OCI-LY7 (cell line): ENCODE measurements at regions not wholly inside any gene's neighbourhood (a gene's known extent, or its start where the extent isn't known, plus 50 kb on each side); places are given as distances from the start of the nearest gene placed in this dataset.

Experiments
- BruUV-seq: library from RNA; stranded (reverse); fragments of 400-500 nt; replicated peaks from 2 replicates; lab custom pipeline; 2021; lab: Mats Ljungman, UMichigan
- CTCF ChIA-PET: fragments of 300-600 bp; sonication (Branson Sonifier 250); formaldehyde crosslinking; loops from one replicate; lab custom pipeline; 2022; ENCODE audit warnings: antibody characterized with exemption; ENCODE audit not compliant: unreplicated experiment; lab: Charles Lee
- POLR2A ChIA-PET: fragments of 300-600 bp; sonication (Branson Sonifier 250); formaldehyde crosslinking; loops from one replicate; lab custom pipeline; 2022; ENCODE audit warnings: antibody characterized with exemption; lab: Charles Lee
- DNase-seq: peaks from one replicate; pipeline ENCODE4 v3.0.0-alpha.2; 2015; ENCODE audit warnings: low spot score
- H2AFZ ChIP-seq: fragments of 200-600 bp; sonication (generic), shearing (Covaris generic); 2 replicates; pipeline ENCODE4 v1.6.1; 2014; ENCODE audit warnings: mild to moderate bottlenecking, antibody characterized with exemption, low read length, moderate library complexity
- H3K27ac ChIP-seq: fragments of 200-600 bp; sonication (generic); 2 replicates; pipeline ENCODE4 v1.5.1; 2014; ENCODE audit warnings: mixed run types, low read depth, mild to moderate bottlenecking, moderate library complexity, low read length, inconsistent platforms; ENCODE audit not compliant: poor library complexity, severe bottlenecking
- H3K36me3 ChIP-seq: fragments of 200-600 bp; sonication (generic); 2 replicates; pipeline ENCODE4 v1.6.1; 2014; ENCODE audit warnings: mild to moderate bottlenecking, antibody characterized with exemption, low read length, moderate library complexity, mixed read lengths; ENCODE audit not compliant: insufficient read depth
- H3K4me1 ChIP-seq: fragments of 200-600 bp; sonication (generic); 2 replicates; pipeline ENCODE4 v1.5.1; 2014; ENCODE audit warnings: mild to moderate bottlenecking, low read length; ENCODE audit not compliant: insufficient read depth, poor library complexity, severe bottlenecking
- H3K4me2 ChIP-seq: fragments of 200-600 bp; sonication (generic); 2 replicates; pipeline ENCODE4 v1.6.1; 2014; ENCODE audit warnings: mild to moderate bottlenecking, low read length
- H3K4me3 ChIP-seq: fragments of 200-600 bp; sonication (generic); 2 replicates; pipeline ENCODE4 v1.5.1; 2014; ENCODE audit warnings: mild to moderate bottlenecking, low read depth, low read length; ENCODE audit not compliant: poor library complexity, severe bottlenecking
- H3K79me2 ChIP-seq: fragments of 200-600 bp; sonication (generic); 2 replicates; pipeline ENCODE4 v1.6.1; 2016; ENCODE audit warnings: low read depth, mild to moderate bottlenecking, low read length, moderate library complexity, mixed read lengths; ENCODE audit not compliant: insufficient read depth
- H3K9me2 ChIP-seq: fragments of 200-600 bp; sonication (generic); 2 replicates; pipeline ENCODE4 v1.6.1; 2016; ENCODE audit warnings: mild to moderate bottlenecking, low read length, mixed read lengths; ENCODE audit not compliant: insufficient read depth
- H3K9me3 ChIP-seq: fragments of 200-600 bp; sonication (generic); 2 replicates; pipeline ENCODE4 v1.6.1; 2014; ENCODE audit warnings: mild to moderate bottlenecking, mixed run types, low read length, mixed read lengths
- H4K20me1 ChIP-seq: fragments of 200-600 bp; sonication (generic); 2 replicates; pipeline ENCODE4 v1.6.1; 2014; ENCODE audit warnings: mild to moderate bottlenecking, antibody characterized with exemption, low read length, moderate library complexity, mixed read lengths; ENCODE audit not compliant: insufficient read depth
- CTCF ChIP-seq: fragments of 200-600 bp; sonication (generic); conservative IDR thresholded peaks from 2 replicates; pipeline ENCODE4 v1.5.1; 2014; ENCODE audit warnings: mild to moderate bottlenecking, antibody characterized with exemption, low read length, moderate library complexity, mixed read lengths
- EZH2phosphoT487 ChIP-seq: fragments of 200-600 bp; sonication (generic); IDR thresholded peaks from 2 replicates; pipeline ENCODE4 v1.6.1; 2018; ENCODE audit warnings: low read depth, borderline replicate concordance, mild to moderate bottlenecking, mixed run types, antibody characterized with exemption, low read length, moderate library complexity, mixed read lengths
- intact Hi-C: fragments of 100-400 bp; cut with micrococcal nuclease; formaldehyde crosslinking; loops from one replicate; pipeline ENCODE4 v1.10.0; 2022; ENCODE audit not compliant: unreplicated experiment

GRCh38 chr9:110028271-110028670 lies 179.7 kb downstream of the C9orf152 start:
- TF ChIP-seq CTCF (no peak), EZH2phosphoT487 (no peak)
- H4K20me1 ChIP-seq: no peaks in the 10 kb centered on the region
- no peaks in the 10 kb centered on the region for H3K79me2 ChIP-seq
- no peak overlapping the region for H3K4me2 ChIP-seq
- H3K9me2 ChIP-seq: no peaks in the 10 kb centered on the region
- H3K9me3 ChIP-seq: no peaks in the 10 kb centered on the region
- ChIA-PET POLR2A (interaction anchor here (0.6 to 1.8 kb wide), 11 partner anchors 9 to 1180 kb away, joined by 3 to 6 read pairs (median 3); no protein-coding TSS in a partner anchor), CTCF (no interaction called here)
- peaks cover 15% of the 10 kb centered on the region for H3K4me1 ChIP-seq
- intact Hi-C loops: no loop called here
- H3K4me3 ChIP-seq: no peak overlapping the region
- no peaks in the 10 kb centered on the region for H3K36me3 ChIP-seq
- BruUV-seq: no TSS peak
- no peak for DNase-seq
- H3K27ac ChIP-seq: no peak overlapping the region
- no peak overlapping the region for H2AFZ ChIP-seq

GRCh38 chr9:110028676-110029075 lies 179.3 kb downstream of the C9orf152 start:
- intact Hi-C loops: no loop called here
- BruUV-seq: no TSS peak
- DNase-seq: no peak
- H3K79me2 ChIP-seq: no peaks in the 10 kb centered on the region
- no peak overlapping the region for H3K4me3 ChIP-seq
- no peak overlapping the region for H2AFZ ChIP-seq
- H3K4me2 ChIP-seq: no peak overlapping the region
- POLR2A ChIA-PET: interaction anchor here (0.6 to 1.8 kb wide), 14 partner anchors 8 to 122 kb away, joined by 3 to 6 read pairs (median 3); no protein-coding TSS in a partner anchor
- H3K27ac ChIP-seq: no peak overlapping the region
- H3K9me2 ChIP-seq: no peaks in the 10 kb centered on the region
- TF ChIP-seq EZH2phosphoT487: no peak
- H4K20me1 ChIP-seq: no peaks in the 10 kb centered on the region
- H3K9me3 ChIP-seq: no peaks in the 10 kb centered on the region
- CTCF ChIA-PET: no interaction called here
- peaks cover 15% of the 10 kb centered on the region for H3K4me1 ChIP-seq
- H3K36me3 ChIP-seq: no peaks in the 10 kb centered on the region

GRCh38 chr9:110029429-110029955 lies 178.5 kb downstream of the C9orf152 start:
- no peak for TF ChIP-seq CTCF

More at GRCh38 chr9:110029429-110029955, 178.5 kb downstream of the C9orf152 start:
- H3K4me1 ChIP-seq: peaks cover 15% of the 10 kb centered on the region
- H3K36me3 ChIP-seq: no peaks in the 10 kb centered on the region
- no peak for DNase-seq
- no peak overlapping the region for H3K27ac ChIP-seq
- H3K79me2 ChIP-seq: no peaks in the 10 kb centered on the region
- H2AFZ ChIP-seq: no peak overlapping the region
- no peak overlapping the region for H3K4me2 ChIP-seq
- no peaks in the 10 kb centered on the region for H3K9me3 ChIP-seq
- no peak overlapping the region for H3K4me3 ChIP-seq
- ChIA-PET POLR2A (interaction anchor here (0.6 to 1.8 kb wide), 8 partner anchors 12 to 99 kb away, joined by 3 to 4 read pairs (median 3); no protein-coding TSS in a partner anchor), CTCF (no interaction called here)
- no peaks in the 10 kb centered on the region for H3K9me2 ChIP-seq
- BruUV-seq: no TSS peak
- intact Hi-C loops: no loop called here
- H4K20me1 ChIP-seq: no peaks in the 10 kb centered on the region
